ENCODE measurements at regions not wholly inside any gene's neighbourhood (a gene's known extent, or its start where the extent isn't known, plus 50 kb on each side); places are given as distances from the start of the nearest gene placed in this dataset.

GRCh38 chr14:48349689-48350088 lies 674.3 kb upstream of the MDGA2 start:
- no peak for TF ChIP-seq POLR2A (IDR thresholded peaks at IDR 0.05)
- no peak for TF ChIP-seq CTCF (IDR thresholded peaks at IDR 0.05)
- no peak for TF ChIP-seq POLR2AphosphoS5 (IDR thresholded peaks at IDR 0.05)
- TF ChIP-seq EP300 (IDR thresholded peaks at IDR 0.05), result no peak

Data from upper lobe of left lung (tissue), 4 donors.